Fibroblast of the aortic adventitia (primary cell): ENCODE measurements at regions not wholly inside any gene's neighbourhood (a gene's known extent, or its start where the extent isn't known, plus 50 kb on each side); places are given as distances from the start of the nearest gene placed in this dataset.
A peak's percentile ranks its signal among the peaks of the same experiment; 100 is the strongest.
"Not testable (repeated sequence)": the region's sequence is repeated elsewhere in the genome, so short reads cannot be mapped to it uniquely, and the experiment has no call there.

Experiments used
- DNase-seq: peaks from one replicate; pipeline ENCODE4 v3.0.0-alpha.2; 2010; ENCODE audit warnings: low read depth
- H3K4me3 ChIP-seq: 2 replicates; pipeline ENCODE4 v1.5.1; 2011; ENCODE audit warnings: low read depth, mild to moderate bottlenecking, control low read depth, low read length, moderate library complexity
- TF ChIP-seq, protein P1 (sequence below): IDR thresholded peaks from 2 replicates; pipeline ENCODE4 v1.5.1; 2011; ENCODE audit warnings: mild to moderate bottlenecking, low read length, control low read depth, inconsistent platforms; ENCODE audit not compliant: insufficient read depth

- TF ChIP-seq, protein P1, sequence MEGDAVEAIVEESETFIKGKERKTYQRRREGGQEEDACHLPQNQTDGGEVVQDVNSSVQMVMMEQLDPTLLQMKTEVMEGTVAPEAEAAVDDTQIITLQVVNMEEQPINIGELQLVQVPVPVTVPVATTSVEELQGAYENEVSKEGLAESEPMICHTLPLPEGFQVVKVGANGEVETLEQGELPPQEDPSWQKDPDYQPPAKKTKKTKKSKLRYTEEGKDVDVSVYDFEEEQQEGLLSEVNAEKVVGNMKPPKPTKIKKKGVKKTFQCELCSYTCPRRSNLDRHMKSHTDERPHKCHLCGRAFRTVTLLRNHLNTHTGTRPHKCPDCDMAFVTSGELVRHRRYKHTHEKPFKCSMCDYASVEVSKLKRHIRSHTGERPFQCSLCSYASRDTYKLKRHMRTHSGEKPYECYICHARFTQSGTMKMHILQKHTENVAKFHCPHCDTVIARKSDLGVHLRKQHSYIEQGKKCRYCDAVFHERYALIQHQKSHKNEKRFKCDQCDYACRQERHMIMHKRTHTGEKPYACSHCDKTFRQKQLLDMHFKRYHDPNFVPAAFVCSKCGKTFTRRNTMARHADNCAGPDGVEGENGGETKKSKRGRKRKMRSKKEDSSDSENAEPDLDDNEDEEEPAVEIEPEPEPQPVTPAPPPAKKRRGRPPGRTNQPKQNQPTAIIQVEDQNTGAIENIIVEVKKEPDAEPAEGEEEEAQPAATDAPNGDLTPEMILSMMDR: no peak
- DNase-seq: no peak
- H3K4me3 ChIP-seq: no peak overlapping the region
These were observed 90.9 kb downstream of the IER5 start for GRCh38 chr1:181179279-181179986.

DNA sequence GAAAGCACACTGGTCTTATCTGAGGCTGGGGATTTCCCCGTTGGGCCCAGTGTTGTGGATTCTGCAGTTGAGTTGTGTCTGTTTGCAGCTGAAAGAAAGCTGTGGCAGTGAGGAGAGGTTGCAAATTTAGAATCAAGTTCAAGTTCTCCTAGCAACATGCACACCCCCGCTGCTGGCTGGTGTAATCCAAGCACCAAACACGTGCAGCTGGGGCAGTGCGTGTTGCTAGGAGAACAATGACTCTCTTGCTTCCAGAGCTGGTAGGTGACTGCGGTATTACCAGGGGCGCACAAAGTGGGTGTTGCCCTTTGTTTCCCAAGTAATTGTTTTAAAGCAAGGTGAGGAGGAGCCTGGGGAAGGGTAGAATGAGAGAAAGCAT is 91.5 kb downstream of the IER5 start:
- DNase-seq: peak; percentile 59
- no peak overlapping the region for H3K4me3 ChIP-seq
- TF ChIP-seq, protein P1: no peak

GRCh38 chr1:181180407-181181031 is 92.0 kb downstream of the IER5 start:
- DNase-seq: no peak
- H3K4me3 ChIP-seq: no peak overlapping the region

DNA sequence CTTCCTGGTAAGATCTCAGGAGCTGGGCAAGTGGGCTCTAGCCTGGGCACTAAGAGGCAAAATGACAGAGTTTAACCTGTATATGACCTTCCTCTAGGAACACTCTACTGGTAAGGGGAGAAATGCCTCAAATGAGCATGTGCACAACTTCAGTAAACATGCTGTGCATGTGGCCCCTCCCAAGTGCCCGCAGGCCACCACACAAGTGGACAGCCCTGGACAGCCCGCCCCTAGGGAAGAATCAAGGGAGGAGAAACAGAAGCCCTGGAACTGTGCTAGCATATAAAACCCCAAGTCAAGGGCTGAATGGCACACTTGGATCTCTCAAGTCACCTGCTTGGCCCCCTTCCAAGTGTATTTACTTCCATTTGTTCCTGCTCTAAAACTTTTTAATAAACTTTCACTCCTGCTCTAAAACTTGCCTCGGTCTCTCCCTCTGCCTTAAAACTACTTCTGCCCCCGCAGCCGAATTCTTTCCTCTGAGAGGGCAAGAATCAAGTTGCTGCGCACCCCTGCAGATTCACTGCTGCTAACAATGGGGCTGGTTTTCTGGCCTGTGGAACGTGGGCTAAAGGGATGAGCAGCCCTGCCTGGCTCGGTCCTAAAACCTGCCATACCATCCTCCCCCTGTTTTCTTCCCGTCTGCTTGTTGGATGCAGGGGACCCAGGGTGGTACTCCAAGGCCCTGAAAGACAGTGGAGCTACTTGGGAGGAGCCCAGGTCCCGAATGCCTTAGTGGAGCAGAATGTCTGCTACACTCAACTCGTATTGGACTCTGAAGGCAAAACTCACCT is 93.5 kb downstream of the IER5 start:
- TF ChIP-seq, protein P1: no peak
- H3K4me3 ChIP-seq: no peak overlapping the region
- DNase-seq: no peak

More at GRCh38 chr1:181180407-181181031, 92.0 kb downstream of the IER5 start:
- TF ChIP-seq, protein P1: no peak

DNA sequence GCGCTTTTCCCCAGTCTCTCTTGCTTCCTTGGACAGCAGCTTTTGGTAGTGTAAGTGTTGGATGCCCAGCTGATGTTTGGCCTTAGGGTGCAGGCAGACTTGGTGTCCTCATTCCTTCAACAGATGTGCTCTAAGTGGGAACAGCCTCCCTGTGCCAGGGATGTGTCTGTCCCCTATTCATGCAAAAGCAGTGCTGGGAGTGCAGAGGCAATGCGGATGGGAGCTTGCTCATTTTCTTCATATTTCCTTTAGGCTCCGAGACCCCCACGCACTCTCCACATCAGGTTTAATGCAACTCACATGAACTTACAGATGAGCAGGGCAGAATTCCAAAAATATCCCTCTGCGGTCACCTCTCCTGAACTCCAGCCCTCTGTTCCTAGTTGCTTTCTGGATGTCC is 96.1 kb downstream of the IER5 start:
- H3K4me3 ChIP-seq: no peak overlapping the region
- no peak for DNase-seq
- TF ChIP-seq, protein P1: no peak

DNA sequence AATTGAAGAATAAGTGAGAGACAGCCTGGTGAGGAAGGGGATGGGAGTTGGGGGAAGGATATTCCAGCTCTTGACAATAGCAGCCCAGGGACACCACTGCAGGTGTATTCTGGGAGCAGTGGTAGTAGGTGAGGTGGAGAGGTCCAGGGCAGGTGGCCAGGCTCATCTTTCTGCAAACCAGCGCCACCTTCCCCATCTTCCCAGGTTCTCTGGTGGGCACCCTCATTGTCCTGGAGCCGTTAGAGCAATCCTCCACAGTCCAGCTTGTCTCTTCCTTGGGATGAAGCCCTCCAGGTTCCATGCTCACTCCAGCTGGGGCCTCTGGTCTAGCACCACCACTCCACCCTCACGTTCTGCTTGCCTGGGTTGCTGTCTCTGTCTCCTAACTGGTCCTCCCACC is 97.0 kb downstream of the IER5 start:
- no peak overlapping the region for H3K4me3 ChIP-seq
- TF ChIP-seq, protein P1: no peak
- DNase-seq: no peak

- not testable (repeated sequence) for DNase-seq, H3K4me3 ChIP-seq
These were observed 97.6 kb downstream of the IER5 start for GRCh38 chr1:181186133-181186532.
